SKM-1 (cell line): ENCODE measurements at regions not wholly inside any gene's neighbourhood (a gene's known extent, or its start where the extent isn't known, plus 50 kb on each side); places are given as distances from the start of the nearest gene placed in this dataset.

Source experiments
- DNase-seq: peaks from one replicate; lab custom pipeline; 2025; ENCODE audit not compliant: unreplicated experiment; lab: John Stamatoyannopoulos, UW

GRCh38 chr7:47691988-47692387 is 110.1 kb upstream of the TNS3 start:
- no peak for DNase-seq

- DNase-seq, result no peak
These were observed 109.1 kb upstream of the TNS3 start for GRCh38 chr7:47690902-47691558.

GRCh38 chr7:47689558-47689957 is 107.6 kb upstream of the TNS3 start:
- DNase-seq, result no peak

- DNase-seq, result no peak
These were observed 106.6 kb upstream of the TNS3 start for GRCh38 chr7:47688311-47689100.

- DNase-seq, result no peak
These were observed 103.9 kb upstream of the TNS3 start for GRCh38 chr7:47685712-47686376.

- no peak for DNase-seq
These were observed 103.2 kb upstream of the TNS3 start for GRCh38 chr7:47685151-47685550.

GRCh38 chr7:47684728-47685127 is 102.8 kb upstream of the TNS3 start:
- no peak for DNase-seq

GRCh38 chr7:47683485-47683898 is 101.6 kb upstream of the TNS3 start:
- no peak for DNase-seq

- no peak for DNase-seq
These were observed 101.0 kb upstream of the TNS3 start for GRCh38 chr7:47682874-47683273.

- no peak for DNase-seq
These were observed 99.4 kb upstream of the TNS3 start for GRCh38 chr7:47681249-47681810.

- DNase-seq, result no peak
These were observed 96.9 kb upstream of the TNS3 start for GRCh38 chr7:47678641-47679380.

GRCh38 chr7:47677664-47678063 is 95.8 kb upstream of the TNS3 start:
- no peak for DNase-seq

- DNase-seq, result no peak
These were observed 95.2 kb upstream of the TNS3 start for GRCh38 chr7:47677093-47677492.

- DNase-seq, result no peak
These were observed 91.1 kb upstream of the TNS3 start for GRCh38 chr7:47672977-47673381.

GRCh38 chr7:47672271-47672791 is 90.4 kb upstream of the TNS3 start:
- no peak for DNase-seq

GRCh38 chr7:47671358-47671757 is 89.4 kb upstream of the TNS3 start:
- DNase-seq, result no peak

- DNase-seq, result no peak
These were observed 88.8 kb upstream of the TNS3 start for GRCh38 chr7:47670729-47671128.

GRCh38 chr7:47669901-47670384 is 88.0 kb upstream of the TNS3 start:
- DNase-seq, result no peak

GRCh38 chr7:47669178-47669891 is 87.4 kb upstream of the TNS3 start:
- peak; percentile 72 for DNase-seq
